ENCODE measurements at regions not wholly inside any gene's neighbourhood (a gene's known extent, or its start where the extent isn't known, plus 50 kb on each side); places are given as distances from the start of the nearest gene placed in this dataset.

DNA sequence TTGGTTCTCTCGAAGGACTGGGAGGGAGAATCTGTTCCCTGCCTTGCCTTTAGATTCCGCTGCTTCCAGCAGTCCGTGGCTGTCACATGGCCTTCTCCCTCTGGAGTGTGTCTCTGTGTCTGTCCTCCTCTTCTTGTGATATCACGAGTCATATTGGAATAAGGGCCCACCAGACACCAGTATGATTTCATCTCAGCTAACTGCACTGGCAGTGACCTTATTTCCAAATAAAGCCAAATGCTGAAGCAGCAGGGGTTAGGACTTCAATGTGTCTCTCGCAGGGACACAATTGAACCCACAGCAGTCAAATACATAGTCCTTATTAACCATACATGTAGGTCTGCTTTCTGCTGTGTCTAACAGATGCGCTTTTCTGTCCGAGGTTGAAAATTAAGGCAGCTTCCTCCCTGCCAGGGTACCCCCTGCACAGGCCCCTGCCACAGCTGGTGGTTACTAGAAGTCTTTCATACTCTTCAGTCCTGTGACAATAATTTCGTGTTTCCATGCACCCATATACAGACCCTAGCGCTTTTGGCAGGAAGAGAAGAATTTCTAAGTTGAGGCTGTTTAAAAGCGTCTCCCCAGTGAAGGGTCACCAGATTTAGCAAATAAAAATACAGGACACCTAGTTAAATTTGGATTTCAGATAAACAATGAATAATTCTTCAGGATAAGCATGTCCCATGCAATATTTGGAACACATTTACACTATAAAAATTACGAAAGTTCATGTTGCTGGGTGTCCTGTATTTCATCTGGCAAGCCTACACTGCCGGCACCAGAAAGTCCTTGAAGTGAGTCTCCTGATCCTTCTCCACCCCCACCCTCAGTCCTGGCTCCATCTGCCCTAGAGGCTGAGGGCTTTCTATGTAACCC is 182.1 kb downstream of the ETS2 start:
- Histone ChIP-seq H3K27me3 (ENCODE audit: insufficient read depth, low read depth) (no peaks in the 10 kb centered on the region), H2AFZ (no peak overlapping the region), H3K79me2 (ENCODE audit: low read depth) (no peaks in the 10 kb centered on the region), H3K9me2 (ENCODE audit: insufficient read depth) (no peaks in the 10 kb centered on the region), H3K4me1 (replicated peaks; ENCODE audit: insufficient read depth) (no peaks in the 10 kb centered on the region), H3K4me3 (no peak overlapping the region), H3F3A (ENCODE audit: insufficient read depth, low read depth) (no peaks in the 10 kb centered on the region), H3K36me3 (ENCODE audit: low read depth) (no peaks in the 10 kb centered on the region), H3K9me3 (ENCODE audit: insufficient read depth, low read depth) (no peaks in the 10 kb centered on the region), H4K20me1 (ENCODE audit: insufficient read depth) (no peaks in the 10 kb centered on the region), H3K4me2 (no peak overlapping the region), H3K27ac (no peak overlapping the region)
- no peak for TF ChIP-seq EZH2 (IDR thresholded peaks at IDR 0.05; ENCODE audit: low read depth)
- TF ChIP-seq, protein P1, sequence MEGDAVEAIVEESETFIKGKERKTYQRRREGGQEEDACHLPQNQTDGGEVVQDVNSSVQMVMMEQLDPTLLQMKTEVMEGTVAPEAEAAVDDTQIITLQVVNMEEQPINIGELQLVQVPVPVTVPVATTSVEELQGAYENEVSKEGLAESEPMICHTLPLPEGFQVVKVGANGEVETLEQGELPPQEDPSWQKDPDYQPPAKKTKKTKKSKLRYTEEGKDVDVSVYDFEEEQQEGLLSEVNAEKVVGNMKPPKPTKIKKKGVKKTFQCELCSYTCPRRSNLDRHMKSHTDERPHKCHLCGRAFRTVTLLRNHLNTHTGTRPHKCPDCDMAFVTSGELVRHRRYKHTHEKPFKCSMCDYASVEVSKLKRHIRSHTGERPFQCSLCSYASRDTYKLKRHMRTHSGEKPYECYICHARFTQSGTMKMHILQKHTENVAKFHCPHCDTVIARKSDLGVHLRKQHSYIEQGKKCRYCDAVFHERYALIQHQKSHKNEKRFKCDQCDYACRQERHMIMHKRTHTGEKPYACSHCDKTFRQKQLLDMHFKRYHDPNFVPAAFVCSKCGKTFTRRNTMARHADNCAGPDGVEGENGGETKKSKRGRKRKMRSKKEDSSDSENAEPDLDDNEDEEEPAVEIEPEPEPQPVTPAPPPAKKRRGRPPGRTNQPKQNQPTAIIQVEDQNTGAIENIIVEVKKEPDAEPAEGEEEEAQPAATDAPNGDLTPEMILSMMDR (conservative IDR thresholded peaks at IDR 0.05): no peak
- no peak for DNase-seq
- CTCF ChIA-PET: no interaction called here
- BruUV-seq (replicated peaks): no TSS peak
- intact Hi-C loops (cut with micrococcal nuclease; ENCODE audit: unreplicated experiment): no loop called here
- POLR2A ChIA-PET (ENCODE audit: unreplicated experiment): no interaction called here

DNA sequence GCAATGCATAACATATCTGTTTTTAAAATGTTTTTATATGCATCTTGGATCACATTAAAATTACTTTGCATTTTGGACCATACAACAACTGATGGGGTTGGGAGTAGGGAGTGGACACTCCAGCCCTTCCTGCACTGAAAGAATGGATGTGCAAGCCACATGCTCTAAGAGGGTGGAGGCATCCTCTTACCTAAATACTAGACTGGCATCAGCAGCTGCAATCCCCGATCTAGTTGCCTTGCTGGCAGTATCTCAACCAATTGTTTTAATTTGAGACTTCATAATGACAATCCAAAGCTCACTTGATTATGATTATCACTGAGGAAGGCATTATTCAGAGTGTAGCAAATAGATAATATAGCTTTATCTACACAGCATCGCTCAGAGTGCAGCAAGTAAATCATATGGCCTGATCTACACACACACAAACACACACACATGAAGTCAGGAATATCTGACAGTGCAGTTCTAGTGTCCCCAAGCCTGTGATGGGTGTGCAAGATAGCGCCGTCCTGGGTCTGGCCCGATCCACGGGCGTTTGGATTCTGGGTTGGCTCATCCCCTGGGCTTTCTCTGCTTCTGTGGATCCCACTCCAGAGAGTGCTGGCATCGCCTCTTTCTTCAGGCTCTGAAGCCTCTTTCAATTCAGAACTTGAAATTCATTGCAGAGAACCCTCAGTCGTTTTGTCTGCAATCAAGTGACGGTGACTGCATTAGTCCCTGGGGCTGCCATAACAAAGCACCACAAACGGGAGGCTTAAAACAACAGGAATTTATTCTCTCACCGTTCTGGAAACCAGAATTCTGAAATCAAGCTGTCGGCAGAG is 181.3 kb downstream of the ETS2 start:
- Histone ChIP-seq H3K9me3 (ENCODE audit: insufficient read depth, low read depth) (no peaks in the 10 kb centered on the region), H3K79me2 (ENCODE audit: low read depth) (no peaks in the 10 kb centered on the region), H3K4me3 (no peak overlapping the region), H4K20me1 (ENCODE audit: insufficient read depth) (no peaks in the 10 kb centered on the region), H3F3A (ENCODE audit: insufficient read depth, low read depth) (no peaks in the 10 kb centered on the region), H3K9me2 (ENCODE audit: insufficient read depth) (no peaks in the 10 kb centered on the region), H3K4me2 (no peak overlapping the region), H3K27me3 (ENCODE audit: insufficient read depth, low read depth) (no peaks in the 10 kb centered on the region), H3K4me1 (replicated peaks; ENCODE audit: insufficient read depth) (no peaks in the 10 kb centered on the region), H3K27ac (no peak overlapping the region), H3K36me3 (ENCODE audit: low read depth) (no peaks in the 10 kb centered on the region), H2AFZ (no peak overlapping the region)
- ChIA-PET POLR2A (ENCODE audit: unreplicated experiment) (no interaction called here), CTCF (no interaction called here)
- no peak for TF ChIP-seq EZH2 (IDR thresholded peaks at IDR 0.05; ENCODE audit: low read depth)
- BruUV-seq (replicated peaks): no TSS peak
- DNase-seq: no peak
- intact Hi-C loops (cut with micrococcal nuclease; ENCODE audit: unreplicated experiment): no loop called here

GRCh38 chr21:38986406-38986805 is 180.7 kb downstream of the ETS2 start:
- Histone ChIP-seq H3K36me3 (ENCODE audit: low read depth) (no peaks in the 10 kb centered on the region), H3K4me1 (replicated peaks; ENCODE audit: insufficient read depth) (no peaks in the 10 kb centered on the region), H3K4me3 (no peak overlapping the region), H3K4me2 (no peak overlapping the region), H3K27ac (no peak overlapping the region), H4K20me1 (ENCODE audit: insufficient read depth) (no peaks in the 10 kb centered on the region), H3K27me3 (ENCODE audit: insufficient read depth, low read depth) (no peaks in the 10 kb centered on the region), H3K9me2 (ENCODE audit: insufficient read depth) (no peaks in the 10 kb centered on the region), H3F3A (ENCODE audit: insufficient read depth, low read depth) (no peaks in the 10 kb centered on the region), H3K79me2 (ENCODE audit: low read depth) (no peaks in the 10 kb centered on the region), H3K9me3 (ENCODE audit: insufficient read depth, low read depth) (no peaks in the 10 kb centered on the region), H2AFZ (no peak overlapping the region)
- DNase-seq: no peak
- intact Hi-C loops (cut with micrococcal nuclease; ENCODE audit: unreplicated experiment): no loop called here
- ChIA-PET CTCF (no interaction called here), POLR2A (ENCODE audit: unreplicated experiment) (no interaction called here)
- no peak for TF ChIP-seq EZH2 (IDR thresholded peaks at IDR 0.05; ENCODE audit: low read depth)
- TF ChIP-seq, protein P1 (conservative IDR thresholded peaks at IDR 0.05): no peak
- BruUV-seq (replicated peaks): no TSS peak

Measured in PC-9 (cell line).